Esophagus muscularis mucosa (tissue), 4 donors: ENCODE measurements at regions not wholly inside any gene's neighbourhood (a gene's known extent, or its start where the extent isn't known, plus 50 kb on each side); places are given as distances from the start of the nearest gene placed in this dataset.

Experiments
- DNase-seq: peaks from one replicate; pipeline ENCODE4 v3.0.0-alpha.2; 2017; ENCODE audit errors: extremely low spot score
- H3K27ac ChIP-seq, 4 donors: fragments of 200-600 bp; sonication (generic); replicated peaks in 1 of 4; 1 replicate in 3 of 4; 2 replicates in 1 of 4; pipeline ENCODE4 v1.5.1; 2016 to 2019; ENCODE audit warnings: mild to moderate bottlenecking in 1 of 4
- H3K27me3 ChIP-seq, 4 donors: fragments of 200-600 bp; sonication (generic); one replicate each; pipeline versions ENCODE4 v1.5.1 to v1.6.0; 2016 to 2019
- H3K36me3 ChIP-seq, 4 donors: fragments of 200-600 bp; sonication (generic); one replicate each; pipeline ENCODE4 v1.5.1; 2016 to 2019
- H3K4me1 ChIP-seq, 4 donors: fragments of 200-600 bp; sonication (generic); one replicate each; pipeline ENCODE4 v1.5.1; 2016 to 2019
- H3K4me3 ChIP-seq, 4 donors: fragments of 200-600 bp; sonication (generic); 1 replicate in 2 of 4; 2 replicates in 2 of 4; pipeline ENCODE4 v1.5.1; 2016 to 2019; ENCODE audit warnings: mild to moderate bottlenecking in 4 of 4, moderate library complexity in 1 of 4
- H3K9me3 ChIP-seq, 4 donors: fragments of 200-600 bp; sonication (generic); 1 replicate in 3 of 4; 2 replicates in 1 of 4; pipeline ENCODE4 v1.5.1; 2016 to 2019
- EP300 ChIP-seq: sonication (generic); formaldehyde crosslinking; IDR thresholded peaks from one replicate; pipeline ENCODE4 v1.6.1; 2017; ENCODE audit warnings: antibody characterized with exemption
- POLR2A ChIP-seq: fragments of 450-650 bp; IDR thresholded peaks from one replicate; pipeline ENCODE4 v1.6.1; 2017; ENCODE audit warnings: antibody characterized with exemption, moderate library complexity, mild to moderate bottlenecking, low read depth
- POLR2AphosphoS5 ChIP-seq, 2 donors: sonication (generic); formaldehyde crosslinking; IDR thresholded peaks; one replicate each; pipeline ENCODE4 v1.6.1; 2017; ENCODE audit warnings: antibody characterized with exemption in 2 of 2
- WGBS: methylation state at CpG from one replicate; pipeline ENCODE4 v1.1.5; 2018; 5-methylcytosine and 5-hydroxymethylcytosine counted together
- intact Hi-C: fragments of 100-400 bp; cut with DNase I; formaldehyde crosslinking; loops from one replicate; pipeline ENCODE4 v1.15.1; 2023
- TF ChIP-seq, protein P1 (sequence below), 3 experiments: fragments of 200-600 bp in 2 of 3; fragments of 450-650 bp in 1 of 3; sonication (generic) in 2 of 3; IDR thresholded peaks; one replicate each; pipeline ENCODE4 v1.5.1; 2017 to 2019; ENCODE audit warnings: antibody characterized with exemption in 3 of 3, mild to moderate bottlenecking in 2 of 3, moderate library complexity in 1 of 3

DNA sequence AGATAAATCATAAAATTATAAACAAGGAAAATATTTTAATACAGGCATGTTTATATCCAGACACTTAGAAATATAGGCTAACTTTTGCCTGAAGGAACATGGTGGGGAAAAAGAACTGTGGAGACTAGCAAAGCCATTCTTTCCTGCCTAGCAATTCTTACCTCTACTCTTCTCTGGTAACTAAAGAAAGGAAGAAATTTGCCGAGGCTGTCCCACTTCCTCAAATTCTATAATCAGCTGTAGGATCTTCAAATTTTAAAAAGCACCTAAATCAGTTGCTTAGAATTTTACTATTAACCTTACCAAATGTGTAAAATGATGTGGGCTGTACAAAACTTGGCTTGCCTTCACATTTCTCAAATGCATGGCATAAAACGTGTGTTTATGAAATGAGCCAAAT lies 249.1 kb upstream of the SMARCA2 start:
- no peak for DNase-seq
- no peak overlapping the region for H3K27ac ChIP-seq
- no peaks in the 10 kb centered on the region for H3K4me1 ChIP-seq
- H3K27me3 ChIP-seq = peaks cover 0 to 5% (median 0%) of the 10 kb centered on the region in 4 donors
- intact Hi-C loops = no loop called here
- 49% methylated on average over 2 of the region's 2 CpGs for WGBS
- no peak for TF ChIP-seq POLR2A
- TF ChIP-seq, protein P1, sequence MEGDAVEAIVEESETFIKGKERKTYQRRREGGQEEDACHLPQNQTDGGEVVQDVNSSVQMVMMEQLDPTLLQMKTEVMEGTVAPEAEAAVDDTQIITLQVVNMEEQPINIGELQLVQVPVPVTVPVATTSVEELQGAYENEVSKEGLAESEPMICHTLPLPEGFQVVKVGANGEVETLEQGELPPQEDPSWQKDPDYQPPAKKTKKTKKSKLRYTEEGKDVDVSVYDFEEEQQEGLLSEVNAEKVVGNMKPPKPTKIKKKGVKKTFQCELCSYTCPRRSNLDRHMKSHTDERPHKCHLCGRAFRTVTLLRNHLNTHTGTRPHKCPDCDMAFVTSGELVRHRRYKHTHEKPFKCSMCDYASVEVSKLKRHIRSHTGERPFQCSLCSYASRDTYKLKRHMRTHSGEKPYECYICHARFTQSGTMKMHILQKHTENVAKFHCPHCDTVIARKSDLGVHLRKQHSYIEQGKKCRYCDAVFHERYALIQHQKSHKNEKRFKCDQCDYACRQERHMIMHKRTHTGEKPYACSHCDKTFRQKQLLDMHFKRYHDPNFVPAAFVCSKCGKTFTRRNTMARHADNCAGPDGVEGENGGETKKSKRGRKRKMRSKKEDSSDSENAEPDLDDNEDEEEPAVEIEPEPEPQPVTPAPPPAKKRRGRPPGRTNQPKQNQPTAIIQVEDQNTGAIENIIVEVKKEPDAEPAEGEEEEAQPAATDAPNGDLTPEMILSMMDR (IDR thresholded peaks at IDR 0.05) = no peak
- no peak for TF ChIP-seq POLR2AphosphoS5 (IDR thresholded peaks at IDR 0.05)
- TF ChIP-seq EP300 = no peak
- H3K4me3 ChIP-seq = no peak overlapping the region
- peaks cover 0 to 7% (median 0%) of the 10 kb centered on the region in 4 donors for H3K9me3 ChIP-seq
- no peaks in the 10 kb centered on the region for H3K36me3 ChIP-seq

DNA sequence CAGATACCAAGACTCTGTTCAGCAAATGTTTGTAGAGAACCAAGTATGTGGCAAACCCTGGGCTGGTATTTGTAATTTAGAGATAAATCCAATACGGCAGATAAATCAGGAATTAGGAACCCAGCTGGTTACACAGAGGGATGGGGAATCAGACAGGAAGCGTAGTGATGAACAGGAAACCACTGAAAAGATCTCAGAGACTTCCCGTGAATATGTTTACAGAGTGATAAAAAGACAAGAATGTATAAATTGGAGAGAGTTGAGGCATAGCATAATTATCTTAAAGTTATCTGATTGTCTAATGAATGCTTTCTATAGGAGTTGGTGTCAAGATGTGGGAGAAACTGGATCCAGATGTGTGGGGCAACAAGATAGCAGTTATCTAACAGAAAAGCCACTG lies 246.6 kb upstream of the SMARCA2 start:
- H3K4me1 ChIP-seq = no peaks in the 10 kb centered on the region
- 50% methylated on average over 3 of the region's 3 CpGs for WGBS
- intact Hi-C loops = no loop called here

DNA sequence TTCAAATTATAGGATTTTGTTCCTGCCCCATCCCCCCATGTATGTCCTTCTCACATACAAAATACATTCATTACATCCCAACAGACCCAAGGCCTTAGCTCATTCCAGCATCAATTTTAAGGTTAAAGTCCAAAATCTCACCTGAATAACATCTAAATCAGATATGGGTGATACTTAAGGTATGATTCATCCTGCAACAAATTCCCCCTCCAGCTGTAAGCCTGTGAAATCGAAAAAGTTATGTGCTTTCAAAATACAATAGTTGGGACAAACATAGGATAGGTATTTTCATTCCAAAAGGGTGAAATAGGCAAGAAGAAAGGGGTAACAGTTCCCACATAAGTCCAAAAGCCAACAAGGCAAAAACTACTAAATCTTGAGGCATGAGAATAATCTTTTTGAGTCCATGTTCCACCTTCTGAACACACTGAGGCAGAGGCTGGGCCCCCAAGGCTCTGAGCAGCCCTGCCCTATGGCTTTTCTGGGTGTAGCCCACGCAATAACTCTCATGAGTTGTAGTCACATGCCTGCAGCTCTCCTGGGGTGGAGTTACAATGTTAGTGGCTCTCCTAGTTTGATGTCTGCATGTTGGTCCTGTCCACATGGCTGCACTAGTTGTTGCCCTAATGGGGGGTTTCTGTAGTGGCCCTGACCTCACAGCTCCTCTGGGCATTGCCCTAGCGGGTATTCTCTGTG lies 243.9 kb upstream of the SMARCA2 start:
- Histone ChIP-seq H3K36me3 (no peaks in the 10 kb centered on the region), H3K4me3 (no peak overlapping the region), H3K4me1 (no peaks in the 10 kb centered on the region), H3K27ac (no peak overlapping the region), H3K9me3 (peaks cover 0 to 12% (median 0%) of the 10 kb centered on the region in 4 donors), H3K27me3 (peaks cover 0 to 5% (median 0%) of the 10 kb centered on the region in 4 donors)
- DNase-seq = no peak
- 60% methylated on average over 2 of the region's 3 CpGs for WGBS
- intact Hi-C loops = no loop called here
- TF ChIP-seq POLR2A = no peak
- no peak for TF ChIP-seq POLR2AphosphoS5 (IDR thresholded peaks at IDR 0.05)
- TF ChIP-seq EP300 = no peak
- TF ChIP-seq, protein P1 (IDR thresholded peaks at IDR 0.05) = no peak

More for the DNA sequence above, 246.6 kb upstream of the SMARCA2 start:
- H3K9me3 ChIP-seq = peaks cover 0 to 12% (median 0%) of the 10 kb centered on the region in 4 donors
- H3K4me3 ChIP-seq = no peak overlapping the region
- DNase-seq = no peak
- H3K27ac ChIP-seq = no peak overlapping the region
- TF ChIP-seq POLR2A = no peak
- TF ChIP-seq, protein P1 (IDR thresholded peaks at IDR 0.05) = no peak
- no peak for TF ChIP-seq POLR2AphosphoS5 (IDR thresholded peaks at IDR 0.05)
- no peak for TF ChIP-seq EP300
- peaks cover 0 to 5% (median 0%) of the 10 kb centered on the region in 4 donors for H3K27me3 ChIP-seq
- no peaks in the 10 kb centered on the region for H3K36me3 ChIP-seq

DNA sequence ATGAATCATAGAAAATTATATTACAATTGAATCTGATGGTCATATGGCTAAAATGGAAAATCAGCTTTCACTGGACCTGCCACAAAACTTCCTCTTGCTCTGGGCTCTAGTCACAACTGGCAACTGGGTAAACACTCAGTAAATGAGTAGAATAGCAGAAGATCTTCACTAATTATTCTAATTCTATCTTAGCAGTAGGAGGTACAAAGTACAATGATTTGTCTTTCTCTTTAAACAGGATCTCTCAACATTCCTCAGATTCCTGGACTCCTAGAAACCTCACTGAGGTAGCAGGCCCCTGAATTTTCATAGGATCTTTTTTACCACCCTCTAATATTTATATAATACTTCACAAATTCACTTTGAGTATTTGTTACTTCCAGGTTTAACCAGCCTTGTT lies 239.9 kb upstream of the SMARCA2 start:
- intact Hi-C loops = no loop called here
- H3K4me1 ChIP-seq = no peaks in the 10 kb centered on the region
- no peak overlapping the region for H3K27ac ChIP-seq
- TF ChIP-seq, protein P1 (IDR thresholded peaks at IDR 0.05) = no peak
- no peak for TF ChIP-seq POLR2A
- TF ChIP-seq EP300 = no peak
- no peak for TF ChIP-seq POLR2AphosphoS5 (IDR thresholded peaks at IDR 0.05)
- no peaks in the 10 kb centered on the region for H3K27me3 ChIP-seq
- DNase-seq = no peak
- peaks cover 0 to 12% (median 0%) of the 10 kb centered on the region in 4 donors for H3K9me3 ChIP-seq
- no peaks in the 10 kb centered on the region for H3K36me3 ChIP-seq
- no peak overlapping the region for H3K4me3 ChIP-seq

DNA sequence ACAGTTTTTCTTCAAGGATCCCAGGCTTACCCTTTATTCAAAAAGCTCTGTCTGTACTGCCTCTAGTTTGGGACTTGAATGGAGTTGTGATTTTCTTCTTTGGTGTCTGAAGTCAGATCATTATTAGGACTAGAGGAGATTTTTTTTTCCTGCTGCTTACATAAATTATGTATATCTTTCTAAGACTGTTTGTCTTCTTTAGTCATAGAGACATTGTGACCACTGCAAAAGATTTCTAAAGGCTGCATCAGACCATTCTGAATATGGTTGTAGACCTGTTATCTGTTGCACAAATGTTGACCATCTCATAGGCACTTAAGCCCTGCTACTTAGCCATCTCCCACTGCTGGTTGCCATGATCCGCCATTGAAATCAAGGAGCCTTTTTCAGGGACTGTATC lies 238.5 kb upstream of the SMARCA2 start:
- no peak overlapping the region for H3K27ac ChIP-seq
- no peak for DNase-seq
- H3K4me3 ChIP-seq = no peak overlapping the region
- WGBS = 45% methylated on average over 1 of the region's 1 CpG
- intact Hi-C loops = no loop called here
- H3K9me3 ChIP-seq = peaks cover 0 to 2% (median 0%) of the 10 kb centered on the region in 4 donors
- no peaks in the 10 kb centered on the region for H3K36me3 ChIP-seq
- TF ChIP-seq POLR2AphosphoS5 (IDR thresholded peaks at IDR 0.05) (no peak), POLR2A (no peak), EP300 (no peak)
- TF ChIP-seq, protein P1 (IDR thresholded peaks at IDR 0.05) = no peak
- no peaks in the 10 kb centered on the region for H3K4me1 ChIP-seq
- no peaks in the 10 kb centered on the region for H3K27me3 ChIP-seq
